HUES6 (cell line): ENCODE measurements at regions not wholly inside any gene's neighbourhood (a gene's known extent, or its start where the extent isn't known, plus 50 kb on each side); places are given as distances from the start of the nearest gene placed in this dataset.
"Not testable (repeated sequence)": the region's sequence is repeated elsewhere in the genome, so short reads cannot be mapped to it uniquely, and the experiment has no call there.

Source experiments
- H3K27ac ChIP-seq: 2 replicates; pipeline ENCODE4 v1.7.0; 2013; ENCODE audit warnings: low read depth, mild to moderate bottlenecking, low read length, inconsistent platforms
- H3K27me3 ChIP-seq: 2 replicates; pipeline ENCODE4 v1.6.1; 2013; ENCODE audit warnings: low read length; ENCODE audit not compliant: control insufficient read depth, insufficient read depth
- H3K36me3 ChIP-seq: 2 replicates; pipeline ENCODE4 v1.6.1; 2013; ENCODE audit warnings: low read length; ENCODE audit not compliant: control insufficient read depth, insufficient read depth
- H3K4me1 ChIP-seq: 2 replicates; pipeline ENCODE4 v1.6.1; 2013; ENCODE audit warnings: low read length; ENCODE audit not compliant: control insufficient read depth, insufficient read depth
- H3K4me3 ChIP-seq: 2 replicates; pipeline ENCODE4 v1.5.1; 2013; ENCODE audit warnings: low read depth, low read length
- H3K9ac ChIP-seq: one replicate; pipeline ENCODE4 v1.6.1; 2013; ENCODE audit warnings: mild to moderate bottlenecking, low read length
- H3K9me3 ChIP-seq: 2 replicates; pipeline ENCODE4 v1.6.1; 2013; ENCODE audit warnings: low read depth, low read length; ENCODE audit not compliant: control insufficient read depth, insufficient read depth

GRCh38 chr3:168802766-168803165 lies 707.0 kb upstream of the GOLIM4 start:
- H3K36me3 ChIP-seq: no peaks in the 10 kb centered on the region
- no peaks in the 10 kb centered on the region for H3K9me3 ChIP-seq
- H3K27ac ChIP-seq: no peak overlapping the region
- peaks cover 22% of the 10 kb centered on the region for H3K4me1 ChIP-seq
- H3K9ac ChIP-seq: no peak overlapping the region
- H3K4me3 ChIP-seq: no peak overlapping the region
- no peaks in the 10 kb centered on the region for H3K27me3 ChIP-seq

- no peaks in the 10 kb centered on the region for H3K36me3 ChIP-seq
- no peaks in the 10 kb centered on the region for H3K27me3 ChIP-seq
- no peak overlapping the region for H3K27ac ChIP-seq
- H3K9ac ChIP-seq: no peak overlapping the region
- peaks cover 12% of the 10 kb centered on the region for H3K4me1 ChIP-seq
- H3K4me3 ChIP-seq: no peak overlapping the region
- no peaks in the 10 kb centered on the region for H3K9me3 ChIP-seq
These were observed 706.1 kb upstream of the GOLIM4 start for GRCh38 chr3:168801794-168802193.

GRCh38 chr3:168796339-168796738 lies 700.6 kb upstream of the GOLIM4 start:
- Histone ChIP-seq H3K27ac (no peak overlapping the region), H3K4me1 (peaks cover 10% of the 10 kb centered on the region; the same call in 1 of the 2 replicates), H3K9ac (no peak overlapping the region), H3K27me3 (no peaks in the 10 kb centered on the region), H3K36me3 (no peaks in the 10 kb centered on the region), H3K4me3 (no peak overlapping the region), H3K9me3 (no peaks in the 10 kb centered on the region)

GRCh38 chr3:168794427-168794826 lies 698.7 kb upstream of the GOLIM4 start:
- no peaks in the 10 kb centered on the region for H3K9me3 ChIP-seq
- no peak overlapping the region for H3K4me3 ChIP-seq
- H3K36me3 ChIP-seq: no peaks in the 10 kb centered on the region
- peaks cover 10% of the 10 kb centered on the region; the same call in 1 of the 2 replicates for H3K4me1 ChIP-seq
- no peak overlapping the region for H3K9ac ChIP-seq
- H3K27me3 ChIP-seq: no peaks in the 10 kb centered on the region
- H3K27ac ChIP-seq: no peak overlapping the region

- no peaks in the 10 kb centered on the region for H3K36me3 ChIP-seq
- H3K4me3 ChIP-seq: no peak overlapping the region
- H3K27me3 ChIP-seq: no peaks in the 10 kb centered on the region
- peaks cover 13% of the 10 kb centered on the region; the same call in 1 of the 2 replicates for H3K9me3 ChIP-seq
- no peaks in the 10 kb centered on the region for H3K4me1 ChIP-seq
- no peak overlapping the region for H3K9ac ChIP-seq
- H3K27ac ChIP-seq: no peak overlapping the region
These were observed 686.5 kb upstream of the GOLIM4 start for GRCh38 chr3:168782193-168782592.

- not testable (repeated sequence) for H3K9ac ChIP-seq, H3K27ac ChIP-seq, H3K4me1 ChIP-seq, H3K4me3 ChIP-seq, H3K27me3 ChIP-seq, H3K36me3 ChIP-seq
- H3K9me3 ChIP-seq: peaks cover 12% of the 10 kb centered on the region; the same call in 1 of the 2 replicates
These were observed 684.4 kb upstream of the GOLIM4 start for GRCh38 chr3:168779970-168780645.

- Histone ChIP-seq H3K4me1 (no peaks in the 10 kb centered on the region), H3K27me3 (no peaks in the 10 kb centered on the region), H3K27ac (no peak overlapping the region), H3K9me3 (peaks cover 2% of the 10 kb centered on the region; the same call in 1 of the 2 replicates), H3K9ac (no peak overlapping the region), H3K36me3 (no peaks in the 10 kb centered on the region), H3K4me3 (no peak overlapping the region)
These were observed 658.0 kb upstream of the GOLIM4 start for GRCh38 chr3:168753724-168754123.

- H3K9me3 ChIP-seq: peaks cover 2% of the 10 kb centered on the region; the same call in 1 of the 2 replicates
- no peak overlapping the region for H3K4me3 ChIP-seq
- no peaks in the 10 kb centered on the region for H3K4me1 ChIP-seq
- no peaks in the 10 kb centered on the region for H3K36me3 ChIP-seq
- H3K27me3 ChIP-seq: no peaks in the 10 kb centered on the region
- H3K9ac ChIP-seq: no peak overlapping the region
- H3K27ac ChIP-seq: no peak overlapping the region
These were observed 656.6 kb upstream of the GOLIM4 start for GRCh38 chr3:168752339-168752738.

- no peak overlapping the region for H3K9ac ChIP-seq
These were observed 652.0 kb upstream of the GOLIM4 start for GRCh38 chr3:168747697-168748096.

GRCh38 chr3:168738527-168739325 lies 643.0 kb upstream of the GOLIM4 start:
- Histone ChIP-seq H3K4me1 (peaks cover 7% of the 10 kb centered on the region; the same call in 1 of the 2 replicates), H3K4me3 (no peak overlapping the region), H3K9ac (no peak overlapping the region), H3K27ac (no peak overlapping the region), H3K36me3 (no peaks in the 10 kb centered on the region), H3K9me3 (peaks cover 7% of the 10 kb centered on the region; the same call in 1 of the 2 replicates), H3K27me3 (no peaks in the 10 kb centered on the region)

More at GRCh38 chr3:168747697-168748096, 652.0 kb upstream of the GOLIM4 start:
- Histone ChIP-seq H3K36me3 (no peaks in the 10 kb centered on the region), H3K4me1 (no peaks in the 10 kb centered on the region), H3K27me3 (no peaks in the 10 kb centered on the region), H3K9me3 (peaks cover 4% of the 10 kb centered on the region; the same call in 1 of the 2 replicates), H3K4me3 (no peak overlapping the region), H3K27ac (no peak overlapping the region)

- Histone ChIP-seq H3K9ac (no peak overlapping the region), H3K4me3 (no peak overlapping the region), H3K27ac (no peak overlapping the region), H3K36me3 (no peaks in the 10 kb centered on the region), H3K27me3 (no peaks in the 10 kb centered on the region), H3K4me1 (peaks cover 7% of the 10 kb centered on the region; the same call in 1 of the 2 replicates), H3K9me3 (peaks cover 7% of the 10 kb centered on the region; the same call in 1 of the 2 replicates)
These were observed 640.5 kb upstream of the GOLIM4 start for GRCh38 chr3:168736202-168736601.
